C4-2B (cell line): ENCODE measurements at regions not wholly inside any gene's neighbourhood (a gene's known extent, or its start where the extent isn't known, plus 50 kb on each side); places are given as distances from the start of the nearest gene placed in this dataset.

Source experiments
- CTCF ChIP-seq: fragments of 450-650 bp; conservative IDR thresholded peaks from 2 replicates; pipeline ENCODE4 v1.5.1; 2017; ENCODE audit warnings: mild to moderate bottlenecking
- ZFX ChIP-seq: fragments of 450-650 bp; IDR thresholded peaks from 2 replicates; pipeline ENCODE4 v1.6.1; 2017

DNA sequence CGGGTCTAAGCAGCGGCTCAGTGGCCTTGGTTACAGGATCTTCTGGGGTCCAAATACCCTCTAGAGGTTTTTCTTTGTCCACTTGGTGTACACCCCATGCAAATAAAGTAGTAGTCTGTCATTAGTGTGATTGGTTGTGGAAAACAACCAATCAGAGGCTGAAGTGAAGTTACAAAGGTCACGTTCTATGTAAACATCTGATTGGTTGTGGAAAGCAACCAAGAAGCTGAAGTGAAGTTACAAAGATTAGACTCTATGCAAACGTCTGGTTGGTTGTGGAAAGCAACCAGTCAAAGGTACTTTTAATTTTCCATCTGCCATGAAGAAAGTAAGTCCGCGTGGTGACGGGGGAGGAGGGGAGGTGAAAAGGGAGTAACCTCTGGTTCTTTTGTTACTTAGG lies 790.9 kb downstream of the UQCRFS1 start:
- TF ChIP-seq ZFX: no peak
- TF ChIP-seq CTCF: no peak
